ENCODE measurements at regions not wholly inside any gene's neighbourhood (a gene's known extent, or its start where the extent isn't known, plus 50 kb on each side); places are given as distances from the start of the nearest gene placed in this dataset.

GRCh38 chr12:71009430-71010142, 89.0 kb upstream of the PTPRR start:
- DNase-seq = no peak

DNA sequence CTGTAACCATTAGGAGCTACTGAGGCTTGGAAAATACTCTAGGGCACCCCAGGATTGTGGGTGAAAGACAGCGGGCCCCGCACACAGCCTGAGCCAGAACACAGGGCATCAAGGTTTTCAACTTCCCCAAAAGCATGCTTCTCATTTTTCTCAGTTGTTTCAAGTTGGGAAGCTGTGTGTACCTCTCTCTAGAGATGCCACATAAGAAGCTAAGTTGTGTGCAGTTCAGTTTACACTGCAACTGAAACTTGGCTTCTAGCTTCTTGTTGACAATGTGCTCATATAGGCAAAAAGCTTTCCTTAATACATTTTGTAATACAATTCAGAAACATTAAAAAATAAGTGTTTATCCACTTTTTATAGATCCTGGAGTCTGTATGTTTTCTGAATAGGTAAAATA, 88.1 kb upstream of the PTPRR start:
- DNase-seq = no peak

DNA sequence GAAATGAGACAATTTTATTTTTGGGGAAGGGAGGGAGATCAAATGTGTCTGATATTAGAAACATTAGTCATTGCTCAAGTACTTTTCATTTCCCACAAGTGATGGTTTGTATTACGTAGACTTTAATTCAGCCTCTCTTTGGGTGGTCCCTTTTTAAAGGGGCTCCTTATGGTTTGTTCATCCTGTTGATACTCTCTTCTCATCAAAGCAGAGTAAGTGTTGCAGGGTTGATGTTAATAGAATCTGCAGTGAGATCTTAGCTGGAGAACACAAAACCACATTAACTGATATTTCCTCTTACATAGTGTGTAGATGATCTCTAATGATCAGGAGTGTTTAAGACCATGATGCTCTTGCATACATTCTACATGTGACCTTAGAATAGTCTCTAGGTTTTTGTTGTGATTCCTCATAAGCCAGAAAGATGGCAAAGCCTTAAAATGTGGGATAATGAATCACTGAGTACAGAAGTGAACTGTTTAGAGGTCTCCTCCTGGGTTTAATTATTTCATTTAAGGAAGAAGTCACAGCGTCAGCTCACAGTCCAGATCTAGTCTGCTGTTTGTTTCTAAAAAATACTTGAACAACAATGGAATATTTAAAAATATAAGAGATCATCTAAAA, 87.4 kb upstream of the PTPRR start:
- DNase-seq = no peak

GRCh38 chr12:71007020-71007419, 86.5 kb upstream of the PTPRR start:
- no peak for DNase-seq

DNA sequence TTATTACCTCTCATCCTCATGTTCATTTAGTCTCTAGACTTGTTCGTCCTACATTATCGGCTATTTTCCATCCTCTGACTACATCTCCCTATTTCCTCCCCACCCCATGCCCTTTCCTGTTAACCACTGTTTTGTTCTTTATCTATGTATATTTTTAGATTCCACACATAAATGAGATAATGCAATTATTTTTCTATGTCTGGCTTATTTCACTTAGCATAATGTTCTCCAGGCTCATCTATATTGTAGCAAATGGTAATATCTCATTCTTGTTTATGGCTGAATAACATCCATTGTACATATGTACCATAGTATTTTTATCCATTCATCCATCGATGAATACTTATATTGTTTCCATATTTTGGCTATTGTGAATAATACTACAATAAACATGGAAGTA, 84.6 kb upstream of the PTPRR start:
- no peak for DNase-seq

DNA sequence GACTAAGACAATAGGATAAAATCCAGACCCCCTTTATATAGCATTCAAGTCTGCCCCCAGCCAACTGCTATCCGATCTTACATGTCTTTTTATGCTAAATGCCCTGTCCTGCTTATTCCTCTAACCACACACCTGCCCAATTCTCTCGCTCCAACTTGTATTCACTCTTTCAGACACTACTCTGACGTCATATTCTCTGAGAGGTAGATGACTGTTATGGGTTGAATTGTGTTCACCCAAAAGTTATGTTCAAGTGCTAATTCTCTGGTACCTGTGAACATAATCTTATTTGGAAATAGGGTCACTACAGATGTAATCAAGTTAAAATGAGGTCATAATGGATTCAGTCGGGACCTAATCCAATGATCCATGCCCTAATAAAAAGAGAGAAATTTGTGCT, 84.0 kb upstream of the PTPRR start:
- no peak for DNase-seq

DNA sequence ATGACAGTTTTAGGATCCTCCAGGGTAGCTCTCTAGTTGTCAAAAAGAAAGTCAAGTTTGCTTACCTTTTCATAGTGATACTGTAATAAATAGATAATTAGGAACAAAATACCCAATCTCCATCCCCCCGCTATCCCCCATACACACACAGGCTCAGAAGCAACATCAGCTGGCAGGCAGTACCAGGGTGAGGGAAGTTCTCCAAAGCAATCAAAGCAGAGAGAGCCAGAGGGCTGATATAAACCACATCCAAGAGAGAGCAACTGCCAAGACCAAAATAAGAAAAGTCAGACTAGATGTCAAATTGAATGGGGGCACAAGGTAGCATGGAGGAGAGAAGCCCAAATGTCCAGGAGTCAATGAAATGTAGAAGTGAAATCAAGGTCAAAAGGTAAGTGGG, 80.2 kb upstream of the PTPRR start:
- DNase-seq = no peak

DNA sequence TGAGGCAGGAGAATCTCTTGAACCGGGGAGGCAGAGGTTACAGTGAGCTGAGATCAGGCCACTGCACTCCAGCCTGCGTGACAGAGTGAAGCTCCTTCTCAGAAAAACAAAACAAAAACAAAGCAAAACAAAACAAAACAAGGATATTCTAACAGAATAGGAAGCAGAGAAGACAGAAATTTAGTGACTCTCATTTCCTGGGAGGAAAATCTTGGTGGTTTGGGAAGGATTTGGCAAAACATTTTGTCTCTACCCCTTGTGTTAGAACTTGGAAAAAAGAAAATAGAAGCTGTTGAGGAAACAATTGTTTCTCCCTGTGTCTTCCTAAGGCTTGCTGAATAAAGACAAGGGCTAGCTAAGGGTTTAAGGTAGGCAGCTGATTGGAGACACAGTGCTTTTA, 79.7 kb upstream of the PTPRR start:
- no peak for DNase-seq

DNA sequence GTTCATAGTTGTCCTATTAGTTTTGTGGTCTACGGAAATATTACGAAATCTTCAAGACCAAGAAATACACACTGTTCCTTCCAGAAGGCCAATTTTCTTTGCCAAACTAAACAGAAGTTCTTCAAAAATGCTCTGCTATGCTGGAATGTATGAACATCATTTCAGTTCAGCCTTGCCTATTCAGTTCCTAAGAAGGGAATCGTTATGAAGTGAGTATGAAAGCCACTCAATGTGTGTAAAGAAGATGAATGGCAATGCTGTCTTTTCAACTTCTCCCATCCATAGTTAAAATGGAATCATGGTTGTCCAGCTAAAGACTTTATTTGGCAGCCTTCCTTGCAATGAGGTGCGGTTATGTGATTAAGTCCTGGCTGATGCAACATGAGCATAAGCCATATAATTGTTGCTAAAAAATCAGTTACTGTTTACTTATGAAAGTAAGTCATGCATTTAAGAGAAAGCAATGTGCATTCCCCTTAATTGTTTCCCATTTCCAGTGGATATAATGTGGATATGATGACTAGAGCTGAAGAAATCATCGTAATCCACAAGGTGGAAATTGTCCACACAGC, 73.8 kb upstream of the PTPRR start:
- DNase-seq = no peak

- DNase-seq = no peak
Measured at GRCh38 chr12:70989232-70989631, 68.7 kb upstream of the PTPRR start.

DNA sequence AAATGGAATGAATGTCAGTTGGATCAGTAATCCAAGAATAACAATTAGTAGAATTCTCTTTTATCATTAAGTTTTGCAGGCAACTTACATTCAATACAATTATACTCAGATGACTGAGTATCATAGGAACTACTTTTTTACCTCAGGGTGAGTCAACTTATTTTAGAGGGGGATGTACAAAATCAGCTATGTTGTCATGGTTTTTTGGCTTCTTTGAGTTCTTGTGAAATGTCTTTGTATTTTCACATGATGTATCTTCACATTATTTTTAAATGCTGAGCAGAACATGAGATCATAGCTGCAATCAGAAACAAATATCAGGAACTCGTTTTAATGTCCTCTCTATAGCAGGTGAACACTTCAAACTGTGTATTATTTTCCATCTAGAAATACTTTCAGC, 65.3 kb upstream of the PTPRR start:
- no peak for DNase-seq

DNA sequence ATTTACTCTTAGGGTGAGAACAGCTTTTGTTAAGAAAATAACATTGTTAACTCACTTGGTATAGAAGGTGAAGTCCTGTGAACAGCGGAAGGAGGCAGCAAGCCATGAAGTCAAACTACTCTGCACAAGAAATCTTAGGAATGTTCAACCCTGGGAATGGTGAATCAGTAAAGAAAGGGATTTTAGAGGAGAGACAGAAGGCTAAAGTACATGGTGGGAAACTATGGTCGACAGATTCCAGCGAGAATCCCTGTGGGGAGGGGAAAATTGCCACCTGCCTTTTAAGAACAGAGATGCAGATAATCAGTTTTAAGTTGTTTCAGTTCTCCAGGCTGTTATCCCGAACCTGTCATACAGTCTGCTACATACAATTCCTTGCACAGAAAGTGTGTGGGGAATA, 63.2 kb upstream of the PTPRR start:
- no peak for DNase-seq

- no peak for DNase-seq
Measured at GRCh38 chr12:70982991-70983390, 62.5 kb upstream of the PTPRR start.

DNA sequence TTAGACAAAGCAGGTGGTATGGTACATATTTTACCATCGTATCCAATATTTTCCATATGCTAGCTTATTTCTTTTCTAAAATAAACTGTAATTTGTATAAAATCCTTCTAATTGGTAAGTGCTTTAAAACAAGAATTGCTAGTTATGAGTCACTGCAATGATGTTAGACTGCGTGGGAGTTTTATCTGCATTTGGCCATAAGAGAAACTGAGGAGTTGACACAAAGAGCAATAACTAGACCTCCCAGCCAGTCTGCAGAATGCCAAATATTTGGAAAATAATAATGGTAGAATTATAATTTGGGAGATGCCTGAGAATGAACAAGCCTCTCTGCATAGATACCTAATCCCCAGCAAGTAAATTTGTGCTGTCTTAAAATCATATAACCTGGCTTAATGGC, 61.7 kb upstream of the PTPRR start:
- DNase-seq = no peak

DNA sequence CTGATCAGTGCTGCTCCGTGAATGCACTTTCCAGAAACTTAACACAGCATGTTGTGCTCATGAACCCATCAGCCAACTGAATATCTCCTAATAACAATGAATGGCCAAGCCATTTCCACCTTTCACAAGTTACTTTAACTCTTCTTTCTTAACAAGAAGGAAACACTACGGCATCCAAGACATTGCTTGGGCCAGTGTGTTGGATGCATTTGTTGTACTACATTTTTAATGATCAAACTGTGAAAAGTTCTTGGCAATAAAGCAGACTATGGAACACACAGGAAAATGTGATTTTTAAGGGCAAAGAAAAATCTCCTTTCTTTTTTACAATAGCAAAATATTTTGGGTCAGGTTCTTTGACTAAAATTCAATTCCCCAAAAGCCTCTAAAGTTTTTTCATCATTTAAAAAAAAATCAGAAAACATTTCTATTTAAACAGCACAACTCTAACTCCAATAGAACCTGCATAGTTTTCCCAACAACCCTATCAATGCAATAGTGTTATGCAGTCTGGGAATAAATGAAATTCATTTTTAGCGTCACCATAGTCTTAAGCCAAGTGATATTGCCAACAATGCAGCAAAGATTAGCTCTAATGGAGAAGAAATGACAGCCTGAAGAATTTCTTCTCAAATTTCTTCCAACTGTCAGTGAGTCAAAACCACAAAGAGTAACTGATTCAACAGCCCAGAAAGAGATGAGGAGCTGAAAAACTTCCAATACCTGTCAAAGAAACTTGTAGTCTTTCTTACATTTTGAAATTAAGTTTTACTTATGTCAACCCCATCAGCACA, 50.7 kb upstream of the PTPRR start:
- DNase-seq = no peak
